ENCODE measurements at regions not wholly inside any gene's neighbourhood (a gene's known extent, or its start where the extent isn't known, plus 50 kb on each side); places are given as distances from the start of the nearest gene placed in this dataset.

GRCh38 chr7:54662701-54663100 is 96.3 kb downstream of the SEC61G start (continued):
- TF ChIP-seq CTCF (conservative IDR thresholded peaks at IDR 0.05; ENCODE audit: low read depth in 2 of 2): no peak
- TF ChIP-seq STAT1 (IDR thresholded peaks at IDR 0.05; ENCODE audit: unreplicated experiment): no peak
- TF ChIP-seq JUNB (IDR thresholded peaks at IDR 0.05; ENCODE audit: unreplicated experiment): no peak
- TF ChIP-seq EZH2phosphoT487 (IDR thresholded peaks at IDR 0.05; ENCODE audit: unreplicated experiment): no peak

GRCh38 chr7:54653905-54654304 is 105.1 kb downstream of the SEC61G start:
- H3K4me3 ChIP-seq: no peak overlapping the region
- H3K9me2 ChIP-seq (ENCODE audit: insufficient read depth): peaks cover 7% of the 10 kb centered on the region
- H3K4me2 ChIP-seq: no peak overlapping the region
- H3K27ac ChIP-seq (ENCODE audit: low read depth): no peak overlapping the region
- no peaks in the 10 kb centered on the region for H3K36me3 ChIP-seq (ENCODE audit: insufficient read depth)
- no peak overlapping the region for H3K4me3 Mint-ChIP-seq
- peaks cover 6% of the 10 kb centered on the region; the same call in 1 of the 3 replicates for H3K9me3 Mint-ChIP-seq
- no peaks in the 10 kb centered on the region for H3K79me2 ChIP-seq (replicated peaks; ENCODE audit: insufficient read depth)
- no peaks in the 10 kb centered on the region for H4K20me1 ChIP-seq (replicated peaks; ENCODE audit: insufficient read depth)
- H3K36me3 Mint-ChIP-seq (ENCODE audit: low read depth): no peaks in the 10 kb centered on the region
- TF ChIP-seq NANOG (IDR thresholded peaks at IDR 0.05; ENCODE audit: borderline replicate concordance) (no peak), ZNF114 (CRISPR knock-in tag; IDR thresholded peaks at IDR 0.05) (no peak)
- H2AFZ ChIP-seq: no peak overlapping the region
- H3K4me1 ChIP-seq (ENCODE audit: insufficient read depth): no peaks in the 10 kb centered on the region
- peaks cover 2% of the 10 kb centered on the region for H3K27me3 Mint-ChIP-seq (ENCODE audit: insufficient read depth, low read depth, poor library complexity)
- DNase-seq (ENCODE audit: low spot score) (no peak), ATAC-seq (no peak)
- H3F3A ChIP-seq (replicated peaks; ENCODE audit: low read depth): no peaks in the 10 kb centered on the region
- no peak overlapping the region for H3K27ac Mint-ChIP-seq
- no peaks in the 10 kb centered on the region for H3K27me3 ChIP-seq (ENCODE audit: insufficient read depth)
- no peaks in the 10 kb centered on the region for H3K4me1 Mint-ChIP-seq

- no peak overlapping the region for H3K4me2 ChIP-seq
- H3K79me2 ChIP-seq (replicated peaks; ENCODE audit: insufficient read depth): no peaks in the 10 kb centered on the region
- Mint-ChIP-seq H3K36me3 (ENCODE audit: low read depth) (no peaks in the 10 kb centered on the region), H3K9me3 (no peaks in the 10 kb centered on the region), H3K27me3 (ENCODE audit: insufficient read depth, low read depth, poor library complexity) (no peaks in the 10 kb centered on the region), H3K4me3 (no peak overlapping the region), H3K27ac (no peak overlapping the region), H3K4me1 (peaks cover 14% of the 10 kb centered on the region)
- no peaks in the 10 kb centered on the region for H3K36me3 ChIP-seq (ENCODE audit: insufficient read depth)
- H2AFZ ChIP-seq: peak overlapping the region; percentile 16; the same call in 1 of the 2 replicates
- no peaks in the 10 kb centered on the region for H3K27me3 ChIP-seq (ENCODE audit: insufficient read depth)
- H3K9me2 ChIP-seq (ENCODE audit: insufficient read depth): no peaks in the 10 kb centered on the region
- peaks cover 6% of the 10 kb centered on the region; the same call in 1 of the 2 replicates for H3K4me1 ChIP-seq (ENCODE audit: insufficient read depth)
- no peak overlapping the region for H3K4me3 ChIP-seq
- no peaks in the 10 kb centered on the region for H3F3A ChIP-seq (replicated peaks; ENCODE audit: low read depth)
- ATAC-seq (peak; percentile 81), DNase-seq (ENCODE audit: low spot score) (peak; percentile 14)
- no peaks in the 10 kb centered on the region for H4K20me1 ChIP-seq (replicated peaks; ENCODE audit: insufficient read depth)
- no peak overlapping the region for H3K27ac ChIP-seq (ENCODE audit: low read depth)
- TF ChIP-seq JUNB (IDR thresholded peaks at IDR 0.05; ENCODE audit: unreplicated experiment) (no peak), REST (IDR thresholded peaks at IDR 0.05; ENCODE audit: unreplicated experiment) (no peak), STAT1 (IDR thresholded peaks at IDR 0.05; ENCODE audit: unreplicated experiment) (no peak), NANOG (IDR thresholded peaks at IDR 0.05; ENCODE audit: borderline replicate concordance) (no peak), CREB1 (CRISPR knock-in tag; IDR thresholded peaks at IDR 0.05; ENCODE audit: low read depth) (no peak), ZNF114 (CRISPR knock-in tag; IDR thresholded peaks at IDR 0.05) (no peak), ZNF462 (CRISPR knock-in tag; IDR thresholded peaks at IDR 0.05) (no peak)
Observed at GRCh38 chr7:54643064-54643463, 100.9 kb downstream of the VSTM2A start.
